Mesenchymal stem cell (in vitro differentiated cells and primary cell): ENCODE measurements at regions not wholly inside any gene's neighbourhood (a gene's known extent, or its start where the extent isn't known, plus 50 kb on each side); places are given as distances from the start of the nearest gene placed in this dataset.

ENCODE experiments used
- DNase-seq: peaks from one replicate; pipeline ENCODE4 v3.0.0-alpha.2; 2013
- H2AFZ ChIP-seq: one replicate; pipeline ENCODE4 v1.6.1; 2013; ENCODE audit warnings: low read depth, mild to moderate bottlenecking, control low read depth, inconsistent platforms, low read length, moderate library complexity
- H2AK5ac ChIP-seq: 2 replicates; pipeline ENCODE4 v1.6.1; 2013; ENCODE audit warnings: low read length, moderate library complexity, mild to moderate bottlenecking, inconsistent platforms; ENCODE audit not compliant: severe bottlenecking
- H2BK120ac ChIP-seq: one replicate; pipeline ENCODE4 v1.6.1; 2013; ENCODE audit warnings: low read depth, mild to moderate bottlenecking, inconsistent platforms, low read length, moderate library complexity
- H2BK12ac ChIP-seq, 2 experiments: one replicate each; pipeline ENCODE4 v1.6.1; 2013; ENCODE audit warnings: inconsistent platforms in 2 of 2, low read length in 2 of 2, mild to moderate bottlenecking in 2 of 2, moderate library complexity in 2 of 2, control low read depth in 1 of 2
- H2BK15ac ChIP-seq: one replicate; pipeline ENCODE4 v1.6.1; 2013; ENCODE audit warnings: mild to moderate bottlenecking, low read depth, inconsistent platforms; ENCODE audit not compliant: poor library complexity, severe bottlenecking
- H2BK5ac ChIP-seq: 2 replicates; pipeline ENCODE4 v1.6.1; 2013; ENCODE audit warnings: low read depth, mild to moderate bottlenecking, low read length, control low read depth, inconsistent platforms; ENCODE audit not compliant: poor library complexity, severe bottlenecking
- H3K14ac ChIP-seq, 2 experiments: one replicate each; pipeline ENCODE4 v1.6.1; 2013; ENCODE audit warnings: inconsistent platforms in 2 of 2, low read length in 2 of 2, control low read depth in 1 of 2, mild to moderate bottlenecking in 1 of 2, moderate library complexity in 1 of 2
- H3K18ac ChIP-seq, 2 experiments: one replicate each; pipeline ENCODE4 v1.6.1; 2013; ENCODE audit warnings: inconsistent platforms in 2 of 2, low read length in 2 of 2, control low read depth in 1 of 2, low read depth in 1 of 2, mild to moderate bottlenecking in 1 of 2
- H3K23ac ChIP-seq, 2 experiments: one replicate each; pipeline ENCODE4 v1.6.1; 2013; ENCODE audit warnings: inconsistent platforms in 2 of 2, low read length in 2 of 2, mild to moderate bottlenecking in 2 of 2, moderate library complexity in 2 of 2, control low read depth in 1 of 2
- H3K27ac ChIP-seq: 2 replicates; pipeline ENCODE4 v1.5.1; 2013; ENCODE audit warnings: mild to moderate bottlenecking, moderate library complexity, low read length, control low read depth, inconsistent platforms; ENCODE audit not compliant: poor library complexity, severe bottlenecking
- H3K27me3 ChIP-seq, 2 experiments: 2 replicates each; pipeline versions ENCODE4 v1.6.1 to v1.7.0; 2013; ENCODE audit warnings: low read length in 2 of 2, mild to moderate bottlenecking in 2 of 2, moderate library complexity in 2 of 2, control low read depth in 1 of 2, inconsistent platforms in 1 of 2; ENCODE audit not compliant: control insufficient read depth in 1 of 2, insufficient read depth in 1 of 2
- H3K36me3 ChIP-seq, 2 experiments: 2 replicates each; pipeline versions ENCODE4 v1.6.1 to v1.7.0; 2013; ENCODE audit warnings: low read length in 2 of 2, control low read depth in 1 of 2, inconsistent platforms in 1 of 2, low read depth in 1 of 2, mild to moderate bottlenecking in 1 of 2; ENCODE audit not compliant: insufficient read depth in 2 of 2, control insufficient read depth in 1 of 2
- H3K4ac ChIP-seq, 2 experiments: one replicate each; pipeline ENCODE4 v1.6.1; 2013; ENCODE audit warnings: inconsistent platforms in 2 of 2, low read length in 2 of 2, mild to moderate bottlenecking in 2 of 2, moderate library complexity in 2 of 2, control low read depth in 1 of 2, low read depth in 1 of 2
- H3K4me1 ChIP-seq: 2 replicates; pipeline ENCODE4 v1.6.1; 2013; ENCODE audit warnings: low read depth, low read length, control low read depth; ENCODE audit not compliant: control insufficient read depth, insufficient read depth
- H3K4me2 ChIP-seq: 2 replicates; pipeline ENCODE4 v1.6.1; 2013; ENCODE audit warnings: low read length, mild to moderate bottlenecking, inconsistent platforms; ENCODE audit not compliant: poor library complexity, severe bottlenecking
- H3K4me3 ChIP-seq, 2 experiments: 2 replicates each; pipeline versions ENCODE4 v1.5.1 to v1.7.0; 2013; ENCODE audit warnings: low read length in 2 of 2, mild to moderate bottlenecking in 2 of 2, control low read depth in 1 of 2, low read depth in 1 of 2; ENCODE audit not compliant: insufficient read depth in 1 of 2
- H3K79me1 ChIP-seq: replicated peaks from 2 replicates; pipeline ENCODE4 v1.6.1; 2013; ENCODE audit warnings: mild to moderate bottlenecking, control low read depth, low read length, inconsistent platforms; ENCODE audit not compliant: poor library complexity, severe bottlenecking
- H3K9ac ChIP-seq: 2 replicates; pipeline ENCODE4 v1.7.0; 2013; ENCODE audit warnings: mild to moderate bottlenecking, low read length, moderate library complexity
- H3K9me3 ChIP-seq: 2 replicates; pipeline ENCODE4 v1.7.0; 2013; ENCODE audit warnings: mild to moderate bottlenecking, low read length; ENCODE audit not compliant: control insufficient read depth
- H4K8ac ChIP-seq: one replicate; pipeline ENCODE4 v1.6.1; 2013; ENCODE audit warnings: inconsistent platforms, mild to moderate bottlenecking, low read length, moderate library complexity
- H4K91ac ChIP-seq: one replicate; pipeline ENCODE4 v1.6.1; 2013; ENCODE audit warnings: mild to moderate bottlenecking, low read length, inconsistent platforms
- WGBS: methylation state at CpG from one replicate; pipeline ENCODE4 v1.1.7; 2013; ENCODE audit warnings: mixed read lengths; 5-methylcytosine and 5-hydroxymethylcytosine counted together

DNA sequence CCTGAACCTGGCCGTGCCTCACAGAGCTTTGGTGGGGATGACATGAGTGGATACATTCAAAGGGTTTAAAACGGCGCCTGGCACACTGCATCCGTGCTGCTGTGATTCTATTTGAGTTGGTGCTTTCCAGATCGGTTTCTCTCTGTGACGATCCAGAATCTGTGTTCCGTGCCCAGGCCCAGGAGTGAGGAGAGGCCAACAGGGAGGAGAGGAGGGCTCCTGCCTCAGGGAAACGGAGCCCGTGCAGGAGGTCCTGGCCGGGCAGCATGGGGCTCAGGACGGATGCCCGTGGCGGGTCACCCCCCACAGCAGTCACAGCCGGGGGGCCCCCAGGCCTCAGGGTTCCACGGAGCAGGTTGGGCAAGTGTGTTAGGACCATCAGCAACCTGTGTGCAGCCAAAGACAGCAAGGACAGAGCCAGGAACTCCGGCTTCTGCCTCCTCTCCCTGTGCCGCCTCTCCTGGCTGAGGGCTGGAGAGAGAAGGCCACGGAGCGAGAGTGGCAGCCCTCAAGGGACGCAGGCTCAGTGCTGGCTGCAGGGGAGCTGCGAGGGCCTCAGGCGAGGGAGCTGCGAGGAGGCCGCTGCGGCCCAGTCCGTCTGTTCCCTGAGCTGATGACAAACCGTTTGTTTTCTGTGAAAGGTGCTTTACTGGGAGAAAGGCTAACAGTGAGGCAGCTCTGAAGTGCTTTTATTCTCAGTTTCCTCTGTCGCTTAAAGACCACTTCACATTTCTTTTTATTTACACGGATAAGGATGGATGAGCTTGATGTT, 99.3 kb downstream of the METRNL start:
- no peak overlapping the region for H3K14ac ChIP-seq
- no peak overlapping the region for H2BK15ac ChIP-seq
- no peaks in the 10 kb centered on the region for H3K9me3 ChIP-seq
- no peak overlapping the region for H3K4me2 ChIP-seq
- no peak overlapping the region for H2AFZ ChIP-seq
- no peak overlapping the region for H4K91ac ChIP-seq
- no peaks in the 10 kb centered on the region for H3K79me1 ChIP-seq
- H3K23ac ChIP-seq: no peak overlapping the region
- no peak overlapping the region for H3K4me3 ChIP-seq
- no peak overlapping the region for H3K18ac ChIP-seq
- no peak overlapping the region for H3K4ac ChIP-seq
- WGBS: 86% methylated on average over 29 of the region's 29 CpGs
- no peak overlapping the region for H2BK5ac ChIP-seq
- no peak overlapping the region for H2BK120ac ChIP-seq
- peaks cover 13% of the 10 kb centered on the region for H3K4me1 ChIP-seq
- no peak overlapping the region for H3K27ac ChIP-seq
- H3K27me3 ChIP-seq: no peaks in the 10 kb centered on the region
- H2AK5ac ChIP-seq: no peak overlapping the region
- no peak overlapping the region for H3K9ac ChIP-seq
- no peak overlapping the region for H4K8ac ChIP-seq
- H2BK12ac ChIP-seq: no peak overlapping the region
- no peak for DNase-seq
- no peaks in the 10 kb centered on the region for H3K36me3 ChIP-seq

DNA sequence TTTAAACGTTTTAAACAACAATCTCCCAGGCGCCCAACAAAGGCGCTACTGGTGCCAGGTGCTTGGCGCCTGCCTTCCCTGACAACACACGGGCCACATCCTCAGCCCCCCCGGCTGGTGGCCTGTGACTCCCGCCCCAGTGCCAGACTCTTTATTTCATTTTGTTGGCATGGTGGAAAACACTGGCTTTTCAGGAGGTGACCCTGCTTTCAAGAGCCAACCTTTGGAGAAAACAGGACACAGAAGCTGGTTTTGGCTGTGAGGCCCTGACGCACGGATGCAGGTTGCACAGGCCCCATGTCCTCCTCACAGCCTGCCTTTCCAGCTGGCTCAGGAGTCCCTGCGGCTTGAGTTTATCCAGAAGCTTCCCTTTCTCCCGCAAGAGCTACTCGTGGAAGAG, 100.0 kb downstream of the METRNL start:
- no peak overlapping the region for H2AK5ac ChIP-seq
- H4K91ac ChIP-seq: no peak overlapping the region
- no peak overlapping the region for H2BK12ac ChIP-seq
- H4K8ac ChIP-seq: no peak overlapping the region
- no peak overlapping the region for H3K4me2 ChIP-seq
- 89% methylated on average over 12 of the region's 12 CpGs for WGBS
- no peak overlapping the region for H3K27ac ChIP-seq
- no peak overlapping the region for H2BK120ac ChIP-seq
- no peak overlapping the region for H2BK15ac ChIP-seq
- no peak overlapping the region for H3K23ac ChIP-seq
- peaks cover 8% of the 10 kb centered on the region for H3K4me1 ChIP-seq
- no peaks in the 10 kb centered on the region for H3K79me1 ChIP-seq
- no peaks in the 10 kb centered on the region for H3K36me3 ChIP-seq
- no peaks in the 10 kb centered on the region for H3K9me3 ChIP-seq
- no peak overlapping the region for H3K4me3 ChIP-seq
- no peak overlapping the region for H3K14ac ChIP-seq
- H2AFZ ChIP-seq: no peak overlapping the region
- no peak overlapping the region for H3K9ac ChIP-seq
- DNase-seq: no peak
- no peak overlapping the region for H3K4ac ChIP-seq
- no peak overlapping the region for H2BK5ac ChIP-seq
- H3K27me3 ChIP-seq: no peaks in the 10 kb centered on the region
- H3K18ac ChIP-seq: no peak overlapping the region

DNA sequence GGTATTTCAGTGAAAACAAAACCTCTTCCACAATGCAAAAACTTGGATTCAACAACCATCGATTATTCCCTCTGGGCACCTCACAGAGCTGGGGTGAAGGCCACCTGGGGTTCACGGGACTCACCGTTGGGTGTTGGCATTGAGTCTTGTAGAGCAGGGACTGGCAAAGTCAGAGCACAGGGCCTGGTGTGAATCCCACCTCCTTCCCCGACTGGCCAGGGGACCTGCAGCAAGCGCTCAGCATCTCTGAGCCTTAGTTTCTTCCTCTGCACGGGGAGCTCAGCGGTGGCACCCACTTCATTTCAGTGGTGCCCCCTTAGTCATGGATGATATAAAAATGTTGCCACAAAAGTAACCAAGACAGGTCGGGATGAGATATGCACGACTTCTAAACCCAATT, 100.4 kb downstream of the METRNL start:
- 91% methylated on average over 7 of the region's 9 CpGs for WGBS
- Histone ChIP-seq H2BK15ac (no peak overlapping the region), H3K18ac (no peak overlapping the region), H2AK5ac (no peak overlapping the region), H3K4ac (no peak overlapping the region), H2AFZ (no peak overlapping the region), H2BK120ac (no peak overlapping the region), H3K9ac (no peak overlapping the region), H4K91ac (no peak overlapping the region), H3K36me3 (no peaks in the 10 kb centered on the region), H3K4me3 (no peak overlapping the region), H3K4me1 (peaks cover 4% of the 10 kb centered on the region), H3K4me2 (no peak overlapping the region), H3K9me3 (no peaks in the 10 kb centered on the region), H3K23ac (no peak overlapping the region), H4K8ac (no peak overlapping the region), H3K27ac (no peak overlapping the region), H3K27me3 (no peaks in the 10 kb centered on the region), H2BK5ac (no peak overlapping the region), H3K79me1 (no peaks in the 10 kb centered on the region), H2BK12ac (no peak overlapping the region), H3K14ac (no peak overlapping the region)
- DNase-seq: no peak

DNA sequence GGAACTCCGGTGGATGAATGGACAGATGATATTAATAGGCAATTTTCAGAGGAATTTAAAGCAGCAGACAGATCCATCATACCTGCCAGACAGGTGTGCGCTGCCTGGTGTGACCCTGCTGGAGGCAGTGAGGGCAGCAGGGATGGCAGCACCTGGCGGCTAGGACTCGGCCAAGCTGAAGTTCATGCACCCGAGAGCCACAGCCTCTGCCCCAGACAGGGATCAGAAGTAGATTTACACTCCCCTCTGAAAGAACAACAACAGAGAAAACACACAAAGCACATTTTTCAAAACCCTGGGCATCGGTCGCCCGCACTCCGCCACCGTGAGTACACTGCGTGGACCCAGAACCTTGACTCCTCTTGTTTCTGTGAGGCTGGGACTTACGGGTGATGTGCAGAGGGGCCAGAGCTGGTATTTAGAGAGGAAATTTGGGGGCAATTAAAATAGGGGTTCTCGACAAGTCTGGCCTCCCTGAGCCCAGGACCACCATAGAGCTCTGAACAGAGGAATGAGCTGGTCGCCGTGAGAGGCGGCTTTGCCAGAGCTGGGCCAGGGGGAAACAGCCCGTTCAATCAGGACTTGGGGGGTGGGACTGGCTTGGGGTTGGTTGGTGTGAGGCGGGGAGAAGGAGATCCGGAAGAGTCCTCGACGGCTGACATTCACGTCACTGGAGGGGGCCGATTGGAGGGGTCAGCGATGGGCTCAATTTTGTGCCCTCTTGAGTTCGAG, 101.0 kb downstream of the METRNL start:
- DNase-seq: no peak
- no peak overlapping the region for H2BK120ac ChIP-seq
- peaks cover 4% of the 10 kb centered on the region for H3K4me1 ChIP-seq
- H3K18ac ChIP-seq: no peak overlapping the region
- 92% methylated on average over 24 of the region's 25 CpGs for WGBS
- no peak overlapping the region for H3K9ac ChIP-seq
- H3K36me3 ChIP-seq: no peaks in the 10 kb centered on the region
- no peaks in the 10 kb centered on the region for H3K9me3 ChIP-seq
- H3K27ac ChIP-seq: no peak overlapping the region
- no peak overlapping the region for H3K14ac ChIP-seq
- no peak overlapping the region for H2AFZ ChIP-seq
- no peak overlapping the region for H2BK12ac ChIP-seq
- no peak overlapping the region for H3K4me3 ChIP-seq
- H2BK5ac ChIP-seq: no peak overlapping the region
- no peak overlapping the region for H3K4ac ChIP-seq
- no peak overlapping the region for H2AK5ac ChIP-seq
- no peaks in the 10 kb centered on the region for H3K79me1 ChIP-seq
- H3K4me2 ChIP-seq: no peak overlapping the region
- no peak overlapping the region for H4K8ac ChIP-seq
- no peaks in the 10 kb centered on the region for H3K27me3 ChIP-seq
- no peak overlapping the region for H3K23ac ChIP-seq
- H4K91ac ChIP-seq: no peak overlapping the region
- H2BK15ac ChIP-seq: no peak overlapping the region
